PC-3 (cell line): ENCODE measurements at regions not wholly inside any gene's neighbourhood (a gene's known extent, or its start where the extent isn't known, plus 50 kb on each side); places are given as distances from the start of the nearest gene placed in this dataset.

Source experiments
- ATAC-seq: fragments of 200-7000 bp; cut with Tn5 transposase; 2 replicates; pipeline ENCODE4 v1.9.1; 2020; ENCODE audit warnings: mild to moderate bottlenecking, moderate library complexity
- BruUV-seq: library from RNA; stranded (reverse); fragments of 400-500 nt; replicated peaks from 2 replicates; lab custom pipeline; 2021; lab: Mats Ljungman, UMichigan
- CTCF ChIA-PET: fragments of 300-600 bp; sonication (Branson Sonifier 250); formaldehyde crosslinking; loops from one replicate; lab custom pipeline; 2022; ENCODE audit warnings: antibody characterized with exemption; lab: Charles Lee
- POLR2A ChIA-PET: fragments of 300-600 bp; sonication (Branson Sonifier 250); formaldehyde crosslinking; loops from one replicate; lab custom pipeline; 2022; ENCODE audit warnings: antibody characterized with exemption; ENCODE audit not compliant: unreplicated experiment; lab: Charles Lee
- DNase-seq: peaks from one replicate; pipeline ENCODE4 v3.0.0-alpha.2; 2015
- H2AFZ ChIP-seq: fragments of 300-600 bp; sonication (generic); 2 replicates; pipeline ENCODE4 v1.6.0; 2016; ENCODE audit warnings: antibody characterized with exemption, low read length
- H3F3A ChIP-seq: fragments of 300-600 bp; sonication (generic); one replicate; pipeline ENCODE4 v1.6.0; 2017; ENCODE audit warnings: antibody characterized with exemption, low read length, control low read depth, mild to moderate bottlenecking; ENCODE audit not compliant: unreplicated experiment
- H3K27ac ChIP-seq: fragments of 300-600 bp; sonication (generic); 2 replicates; pipeline ENCODE4 v1.5.1; 2016; ENCODE audit warnings: mild to moderate bottlenecking, low read length
- H3K27me3 ChIP-seq: fragments of 300-600 bp; sonication (generic); 2 replicates; pipeline ENCODE4 v1.6.1; 2016; ENCODE audit warnings: low read length, mixed read lengths
- H3K36me3 ChIP-seq: fragments of 300-600 bp; sonication (generic); 2 replicates; pipeline ENCODE4 v1.6.1; 2016; ENCODE audit warnings: low read depth, mixed run types, low read length, mixed read lengths
- H3K4me1 ChIP-seq: fragments of 300-600 bp; sonication (generic); 2 replicates; pipeline ENCODE4 v1.5.1; 2016; ENCODE audit warnings: low read length; ENCODE audit not compliant: insufficient read depth
- H3K4me2 ChIP-seq: fragments of 300-600 bp; sonication (generic); 2 replicates; pipeline ENCODE4 v1.6.0; 2016; ENCODE audit warnings: low read length
- H3K4me3 ChIP-seq: fragments of 300-600 bp; sonication (generic); 2 replicates; pipeline ENCODE4 v1.5.1; 2016; ENCODE audit warnings: mild to moderate bottlenecking, low read length, mixed read lengths
- H3K79me2 ChIP-seq: fragments of 300-600 bp; sonication (generic); 2 replicates; pipeline ENCODE4 v1.6.1; 2017; ENCODE audit warnings: low read length, mixed read lengths
- H3K9ac ChIP-seq: fragments of 300-600 bp; sonication (generic); 2 replicates; pipeline ENCODE4 v1.6.0; 2016; ENCODE audit warnings: mild to moderate bottlenecking, low read length
- H3K9me2 ChIP-seq: fragments of 300-600 bp; sonication (generic); replicated peaks from 2 replicates; pipeline ENCODE4 v1.6.1; 2016; ENCODE audit warnings: mixed run types, low read length, mixed read lengths
- H3K9me3 ChIP-seq: fragments of 300-600 bp; sonication (generic); 2 replicates; pipeline ENCODE4 v1.6.1; 2016; ENCODE audit warnings: low read length, mixed read lengths
- H4K20me1 ChIP-seq: fragments of 300-600 bp; sonication (generic); 2 replicates; pipeline ENCODE4 v1.6.1; 2016; ENCODE audit warnings: low read length, mixed read lengths
- EZH2 ChIP-seq: fragments of 300-600 bp; sonication (generic); IDR thresholded peaks from one replicate; pipeline ENCODE4 v1.6.1; 2017; ENCODE audit warnings: antibody characterized with exemption, mild to moderate bottlenecking, low read length; ENCODE audit not compliant: unreplicated experiment
- EZH2phosphoT487 ChIP-seq: fragments of 300-600 bp; sonication (generic); IDR thresholded peaks from 2 replicates; pipeline ENCODE4 v1.6.1; 2018; ENCODE audit warnings: mild to moderate bottlenecking, antibody characterized with exemption, low read length, borderline replicate concordance
- intact Hi-C: fragments of 100-400 bp; cut with micrococcal nuclease; formaldehyde crosslinking; loops from 2 replicates; pipeline ENCODE4 v1.9.0; 2023
- TF ChIP-seq, protein P1 (sequence below): fragments of 300-600 bp; sonication (generic); conservative IDR thresholded peaks from 2 replicates; pipeline ENCODE4 v1.5.1; 2017; ENCODE audit warnings: antibody characterized with exemption, low read depth, mild to moderate bottlenecking, low read length

DNA sequence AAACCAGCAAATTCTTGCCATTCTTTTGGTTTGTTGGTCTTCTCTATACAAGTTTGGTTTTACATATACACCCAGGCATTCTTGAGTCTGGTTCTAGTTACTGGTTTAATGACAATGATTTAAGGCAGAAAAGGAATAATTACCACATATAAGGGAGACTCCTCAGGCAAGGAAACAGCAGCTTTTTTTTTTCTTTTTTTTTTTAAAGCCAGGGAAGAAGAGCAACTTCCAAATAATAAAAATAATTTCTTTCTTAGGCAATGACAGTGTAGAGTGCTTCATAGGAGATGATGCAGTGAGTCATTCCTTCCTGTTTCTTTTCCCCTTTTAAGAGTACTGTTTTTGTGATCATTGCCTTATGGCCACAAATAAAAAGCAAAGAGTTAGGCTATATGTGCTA, 289.7 kb downstream of the DKK2 start:
- Histone ChIP-seq H3K4me1 (no peaks in the 10 kb centered on the region), H3F3A (no peaks in the 10 kb centered on the region), H3K9me2 (no peaks in the 10 kb centered on the region), H3K27me3 (no peaks in the 10 kb centered on the region), H3K36me3 (no peaks in the 10 kb centered on the region), H2AFZ (no peak overlapping the region), H3K9ac (no peak overlapping the region), H3K4me3 (no peak overlapping the region), H3K79me2 (no peaks in the 10 kb centered on the region), H4K20me1 (no peaks in the 10 kb centered on the region), H3K4me2 (no peak overlapping the region), H3K9me3 (no peaks in the 10 kb centered on the region), H3K27ac (no peak overlapping the region)
- ChIA-PET CTCF (no interaction called here), POLR2A (no interaction called here)
- BruUV-seq = no TSS peak
- intact Hi-C loops = no loop called here
- TF ChIP-seq EZH2 (no peak), EZH2phosphoT487 (no peak)
- TF ChIP-seq, protein P1, sequence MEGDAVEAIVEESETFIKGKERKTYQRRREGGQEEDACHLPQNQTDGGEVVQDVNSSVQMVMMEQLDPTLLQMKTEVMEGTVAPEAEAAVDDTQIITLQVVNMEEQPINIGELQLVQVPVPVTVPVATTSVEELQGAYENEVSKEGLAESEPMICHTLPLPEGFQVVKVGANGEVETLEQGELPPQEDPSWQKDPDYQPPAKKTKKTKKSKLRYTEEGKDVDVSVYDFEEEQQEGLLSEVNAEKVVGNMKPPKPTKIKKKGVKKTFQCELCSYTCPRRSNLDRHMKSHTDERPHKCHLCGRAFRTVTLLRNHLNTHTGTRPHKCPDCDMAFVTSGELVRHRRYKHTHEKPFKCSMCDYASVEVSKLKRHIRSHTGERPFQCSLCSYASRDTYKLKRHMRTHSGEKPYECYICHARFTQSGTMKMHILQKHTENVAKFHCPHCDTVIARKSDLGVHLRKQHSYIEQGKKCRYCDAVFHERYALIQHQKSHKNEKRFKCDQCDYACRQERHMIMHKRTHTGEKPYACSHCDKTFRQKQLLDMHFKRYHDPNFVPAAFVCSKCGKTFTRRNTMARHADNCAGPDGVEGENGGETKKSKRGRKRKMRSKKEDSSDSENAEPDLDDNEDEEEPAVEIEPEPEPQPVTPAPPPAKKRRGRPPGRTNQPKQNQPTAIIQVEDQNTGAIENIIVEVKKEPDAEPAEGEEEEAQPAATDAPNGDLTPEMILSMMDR = no peak
- ATAC-seq (no peak), DNase-seq (no peak)

DNA sequence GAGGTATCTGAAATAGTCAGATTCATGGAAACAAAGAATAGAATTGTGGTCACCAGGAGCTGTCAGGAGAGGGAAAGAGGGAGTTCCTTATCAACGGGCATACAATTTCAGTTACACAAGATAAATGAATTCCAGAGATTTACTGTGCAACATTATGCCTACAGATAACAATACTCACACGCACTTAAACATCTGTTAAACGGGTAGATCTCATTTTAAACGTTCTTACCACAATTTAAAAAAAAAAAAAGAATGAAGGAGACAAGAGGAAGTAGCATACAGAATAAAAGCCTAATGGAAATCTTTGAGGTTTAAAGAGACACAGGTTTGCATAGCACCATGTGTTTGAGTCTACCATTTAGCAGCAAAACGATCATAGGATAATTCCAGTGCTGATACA, 298.0 kb downstream of the DKK2 start:
- H3K79me2 ChIP-seq = no peaks in the 10 kb centered on the region
- no peak overlapping the region for H2AFZ ChIP-seq
- CTCF ChIA-PET = no interaction called here
- H3K4me2 ChIP-seq = no peak overlapping the region
- no peaks in the 10 kb centered on the region for H4K20me1 ChIP-seq
- DNase-seq = no peak
- H3F3A ChIP-seq = no peaks in the 10 kb centered on the region
- no peak for ATAC-seq
- H3K9ac ChIP-seq = no peak overlapping the region
- no peaks in the 10 kb centered on the region for H3K36me3 ChIP-seq
- H3K9me2 ChIP-seq = no peaks in the 10 kb centered on the region
- intact Hi-C loops = no loop called here
- TF ChIP-seq EZH2 (no peak), EZH2phosphoT487 (no peak)
- TF ChIP-seq, protein P1 = no peak
- H3K4me1 ChIP-seq = no peaks in the 10 kb centered on the region
- H3K27ac ChIP-seq = no peak overlapping the region
- no TSS peak for BruUV-seq
- POLR2A ChIA-PET = no interaction called here
- H3K27me3 ChIP-seq = no peaks in the 10 kb centered on the region
- no peaks in the 10 kb centered on the region for H3K9me3 ChIP-seq
- H3K4me3 ChIP-seq = no peak overlapping the region

DNA sequence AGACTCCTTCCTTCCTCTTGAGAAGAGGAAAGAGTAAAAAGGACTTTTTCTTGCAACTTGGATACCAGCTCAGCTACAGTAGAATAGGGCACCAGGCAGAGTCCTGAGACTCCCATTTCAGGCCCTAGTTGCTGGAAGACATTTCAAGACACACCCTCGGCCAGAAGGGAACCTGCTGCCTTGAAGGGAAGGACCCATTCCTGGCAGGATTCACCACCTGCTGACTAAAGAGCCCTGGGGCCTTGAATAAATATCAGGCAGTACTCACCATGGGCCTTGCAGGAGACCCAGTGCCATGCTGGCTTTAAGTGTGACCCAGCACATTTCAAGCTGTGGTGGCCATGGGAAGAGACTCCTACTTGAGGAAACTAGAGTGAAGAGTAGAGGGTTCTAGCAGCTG, 317.6 kb downstream of the DKK2 start:
- H4K20me1 ChIP-seq = no peaks in the 10 kb centered on the region
- H3K27ac ChIP-seq = no peak overlapping the region
- no peak overlapping the region for H3K4me2 ChIP-seq
- intact Hi-C loops = no loop called here
- no peaks in the 10 kb centered on the region for H3K79me2 ChIP-seq
- no peak for ATAC-seq
- POLR2A ChIA-PET = no interaction called here
- CTCF ChIA-PET = no interaction called here
- no peaks in the 10 kb centered on the region for H3K36me3 ChIP-seq
- H3K9me3 ChIP-seq = no peaks in the 10 kb centered on the region
- H3K4me3 ChIP-seq = no peak overlapping the region
- H3K27me3 ChIP-seq = no peaks in the 10 kb centered on the region
- no peak for TF ChIP-seq EZH2
- no peak for TF ChIP-seq EZH2phosphoT487
- TF ChIP-seq, protein P1 = no peak
- no peaks in the 10 kb centered on the region for H3F3A ChIP-seq
- BruUV-seq = no TSS peak
- H3K4me1 ChIP-seq = no peaks in the 10 kb centered on the region
- H3K9ac ChIP-seq = no peak overlapping the region
- no peak for DNase-seq
- no peak overlapping the region for H2AFZ ChIP-seq
- no peaks in the 10 kb centered on the region for H3K9me2 ChIP-seq
